ENCODE measurements at regions not wholly inside any gene's neighbourhood (a gene's known extent, or its start where the extent isn't known, plus 50 kb on each side); places are given as distances from the start of the nearest gene placed in this dataset.

DNA sequence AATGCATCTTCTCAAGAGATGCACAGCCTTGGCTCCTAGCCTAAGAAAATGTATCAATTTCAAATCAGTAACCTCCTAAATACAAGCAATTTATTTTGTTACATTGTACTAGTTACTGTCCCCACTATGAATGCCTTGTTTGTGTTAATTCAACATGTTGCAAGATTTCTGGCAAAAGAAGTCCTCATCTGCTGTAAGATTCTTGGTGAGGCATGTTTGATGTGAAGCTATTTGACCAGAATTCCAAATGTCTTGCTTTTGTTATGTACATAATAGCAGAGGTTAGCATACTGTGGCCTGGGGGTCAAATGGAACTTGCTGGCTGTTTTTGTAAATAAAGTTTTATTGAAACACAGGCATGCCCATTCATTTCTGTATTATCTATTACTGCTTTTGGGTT lies 1023.1 kb upstream of the WWC1 start:
- no peak overlapping the region for H3K4me3 Mint-ChIP-seq
- ChIA-PET CTCF (no interaction called here), POLR2A (no interaction called here)
- DNase-seq (ENCODE audit: low spot score) (no peak), ATAC-seq (no peak)
- TF ChIP-seq, protein P1, sequence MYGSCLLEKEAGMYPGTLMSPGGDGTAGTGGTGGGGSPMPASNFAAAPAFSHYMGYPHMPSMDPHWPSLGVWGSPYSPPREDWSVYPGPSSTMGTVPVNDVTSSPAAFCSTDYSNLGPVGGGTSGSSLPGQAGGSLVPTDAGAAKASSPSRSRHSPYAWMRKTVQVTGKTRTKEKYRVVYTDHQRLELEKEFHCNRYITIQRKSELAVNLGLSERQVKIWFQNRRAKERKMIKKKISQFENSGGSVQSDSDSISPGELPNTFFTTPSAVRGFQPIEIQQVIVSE (CRISPR knock-in tag; IDR thresholded peaks at IDR 0.05; ENCODE audit: borderline replicate concordance), result no peak
- TF ChIP-seq FOXK1 (CRISPR knock-in tag; IDR thresholded peaks at IDR 0.05), result no peak
- TF ChIP-seq GABPB1 (CRISPR knock-in tag; IDR thresholded peaks at IDR 0.05), result no peak
- TF ChIP-seq, protein P2, sequence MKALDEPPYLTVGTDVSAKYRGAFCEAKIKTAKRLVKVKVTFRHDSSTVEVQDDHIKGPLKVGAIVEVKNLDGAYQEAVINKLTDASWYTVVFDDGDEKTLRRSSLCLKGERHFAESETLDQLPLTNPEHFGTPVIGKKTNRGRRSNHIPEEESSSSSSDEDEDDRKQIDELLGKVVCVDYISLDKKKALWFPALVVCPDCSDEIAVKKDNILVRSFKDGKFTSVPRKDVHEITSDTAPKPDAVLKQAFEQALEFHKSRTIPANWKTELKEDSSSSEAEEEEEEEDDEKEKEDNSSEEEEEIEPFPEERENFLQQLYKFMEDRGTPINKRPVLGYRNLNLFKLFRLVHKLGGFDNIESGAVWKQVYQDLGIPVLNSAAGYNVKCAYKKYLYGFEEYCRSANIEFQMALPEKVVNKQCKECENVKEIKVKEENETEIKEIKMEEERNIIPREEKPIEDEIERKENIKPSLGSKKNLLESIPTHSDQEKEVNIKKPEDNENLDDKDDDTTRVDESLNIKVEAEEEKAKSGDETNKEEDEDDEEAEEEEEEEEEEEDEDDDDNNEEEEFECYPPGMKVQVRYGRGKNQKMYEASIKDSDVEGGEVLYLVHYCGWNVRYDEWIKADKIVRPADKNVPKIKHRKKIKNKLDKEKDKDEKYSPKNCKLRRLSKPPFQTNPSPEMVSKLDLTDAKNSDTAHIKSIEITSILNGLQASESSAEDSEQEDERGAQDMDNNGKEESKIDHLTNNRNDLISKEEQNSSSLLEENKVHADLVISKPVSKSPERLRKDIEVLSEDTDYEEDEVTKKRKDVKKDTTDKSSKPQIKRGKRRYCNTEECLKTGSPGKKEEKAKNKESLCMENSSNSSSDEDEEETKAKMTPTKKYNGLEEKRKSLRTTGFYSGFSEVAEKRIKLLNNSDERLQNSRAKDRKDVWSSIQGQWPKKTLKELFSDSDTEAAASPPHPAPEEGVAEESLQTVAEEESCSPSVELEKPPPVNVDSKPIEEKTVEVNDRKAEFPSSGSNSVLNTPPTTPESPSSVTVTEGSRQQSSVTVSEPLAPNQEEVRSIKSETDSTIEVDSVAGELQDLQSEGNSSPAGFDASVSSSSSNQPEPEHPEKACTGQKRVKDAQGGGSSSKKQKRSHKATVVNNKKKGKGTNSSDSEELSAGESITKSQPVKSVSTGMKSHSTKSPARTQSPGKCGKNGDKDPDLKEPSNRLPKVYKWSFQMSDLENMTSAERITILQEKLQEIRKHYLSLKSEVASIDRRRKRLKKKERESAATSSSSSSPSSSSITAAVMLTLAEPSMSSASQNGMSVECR (CRISPR knock-in tag; IDR thresholded peaks at IDR 0.05; ENCODE audit: borderline replicate concordance), result no peak
- no peaks in the 10 kb centered on the region for H3K36me3 Mint-ChIP-seq
- H3K27me3 Mint-ChIP-seq (ENCODE audit: low read depth), result no peaks in the 10 kb centered on the region
- no peak overlapping the region for H3K27ac Mint-ChIP-seq
- H3K4me1 Mint-ChIP-seq, result peaks cover 22% of the 10 kb centered on the region
- H3K9me3 Mint-ChIP-seq, result 0 out of 2 replicates have a peak, but pooled peaks cover 3% of the 10 kb centered on the region

DNA sequence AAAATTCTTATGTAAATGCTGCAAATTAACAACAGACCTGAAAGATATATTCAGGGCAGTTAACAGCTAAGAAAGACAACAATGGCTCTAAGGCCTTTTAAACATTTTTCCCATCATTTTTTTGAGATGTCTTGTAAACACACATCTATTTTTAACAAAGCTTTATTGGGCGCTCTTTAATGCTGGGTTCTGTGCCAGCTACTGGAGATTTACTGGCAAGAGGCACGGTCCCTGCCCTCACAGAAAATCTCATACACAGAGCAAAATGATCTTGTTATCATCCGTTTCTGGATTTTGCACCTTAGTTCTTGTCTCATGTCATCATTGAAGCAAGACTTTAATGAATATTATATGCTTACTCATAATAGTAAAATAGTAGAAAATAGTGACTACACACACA lies 1022.3 kb upstream of the WWC1 start:
- Mint-ChIP-seq H3K4me1 (peaks cover 22% of the 10 kb centered on the region), H3K27ac (no peak overlapping the region), H3K9me3 (0 out of 2 replicates have a peak, but pooled peaks cover 3% of the 10 kb centered on the region), H3K27me3 (ENCODE audit: low read depth) (no peaks in the 10 kb centered on the region), H3K4me3 (no peak overlapping the region), H3K36me3 (no peaks in the 10 kb centered on the region)
- ATAC-seq (no peak), DNase-seq (ENCODE audit: low spot score) (no peak)
- POLR2A ChIA-PET, result no interaction called here
- TF ChIP-seq, protein P3, sequence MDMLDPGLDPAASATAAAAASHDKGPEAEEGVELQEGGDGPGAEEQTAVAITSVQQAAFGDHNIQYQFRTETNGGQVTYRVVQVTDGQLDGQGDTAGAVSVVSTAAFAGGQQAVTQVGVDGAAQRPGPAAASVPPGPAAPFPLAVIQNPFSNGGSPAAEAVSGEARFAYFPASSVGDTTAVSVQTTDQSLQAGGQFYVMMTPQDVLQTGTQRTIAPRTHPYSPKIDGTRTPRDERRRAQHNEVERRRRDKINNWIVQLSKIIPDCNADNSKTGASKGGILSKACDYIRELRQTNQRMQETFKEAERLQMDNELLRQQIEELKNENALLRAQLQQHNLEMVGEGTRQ (CRISPR knock-in tag; IDR thresholded peaks at IDR 0.05), result no peak
- TF ChIP-seq, protein P4, sequence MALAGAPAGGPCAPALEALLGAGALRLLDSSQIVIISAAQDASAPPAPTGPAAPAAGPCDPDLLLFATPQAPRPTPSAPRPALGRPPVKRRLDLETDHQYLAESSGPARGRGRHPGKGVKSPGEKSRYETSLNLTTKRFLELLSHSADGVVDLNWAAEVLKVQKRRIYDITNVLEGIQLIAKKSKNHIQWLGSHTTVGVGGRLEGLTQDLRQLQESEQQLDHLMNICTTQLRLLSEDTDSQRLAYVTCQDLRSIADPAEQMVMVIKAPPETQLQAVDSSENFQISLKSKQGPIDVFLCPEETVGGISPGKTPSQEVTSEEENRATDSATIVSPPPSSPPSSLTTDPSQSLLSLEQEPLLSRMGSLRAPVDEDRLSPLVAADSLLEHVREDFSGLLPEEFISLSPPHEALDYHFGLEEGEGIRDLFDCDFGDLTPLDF (CRISPR knock-in tag; IDR thresholded peaks at IDR 0.05), result no peak
- TF ChIP-seq, protein P5, sequence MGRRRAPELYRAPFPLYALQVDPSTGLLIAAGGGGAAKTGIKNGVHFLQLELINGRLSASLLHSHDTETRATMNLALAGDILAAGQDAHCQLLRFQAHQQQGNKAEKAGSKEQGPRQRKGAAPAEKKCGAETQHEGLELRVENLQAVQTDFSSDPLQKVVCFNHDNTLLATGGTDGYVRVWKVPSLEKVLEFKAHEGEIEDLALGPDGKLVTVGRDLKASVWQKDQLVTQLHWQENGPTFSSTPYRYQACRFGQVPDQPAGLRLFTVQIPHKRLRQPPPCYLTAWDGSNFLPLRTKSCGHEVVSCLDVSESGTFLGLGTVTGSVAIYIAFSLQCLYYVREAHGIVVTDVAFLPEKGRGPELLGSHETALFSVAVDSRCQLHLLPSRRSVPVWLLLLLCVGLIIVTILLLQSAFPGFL (CRISPR knock-in tag; IDR thresholded peaks at IDR 0.05; ENCODE audit: borderline replicate concordance), result no peak
- no peak for TF ChIP-seq NFYB (CRISPR knock-in tag; conservative IDR thresholded peaks at IDR 0.05; ENCODE audit: low read depth)
- no peak for TF ChIP-seq ZNF396 (CRISPR knock-in tag; IDR thresholded peaks at IDR 0.05; ENCODE audit: borderline replicate concordance)
- no peak for TF ChIP-seq NFATC4 (CRISPR knock-in tag; IDR thresholded peaks at IDR 0.05)
- TF ChIP-seq RORB (CRISPR knock-in tag; IDR thresholded peaks at IDR 0.05), result no peak
- TF ChIP-seq ZNF263 (CRISPR knock-in tag; IDR thresholded peaks at IDR 0.05; ENCODE audit: low read depth), result no peak
- TF ChIP-seq SOX15 (CRISPR knock-in tag; IDR thresholded peaks at IDR 0.05), result no peak
- TF ChIP-seq ZNF232 (CRISPR knock-in tag; IDR thresholded peaks at IDR 0.05), result no peak
- TF ChIP-seq FOXK1 (CRISPR knock-in tag; IDR thresholded peaks at IDR 0.05), result no peak
- TF ChIP-seq, protein P6, sequence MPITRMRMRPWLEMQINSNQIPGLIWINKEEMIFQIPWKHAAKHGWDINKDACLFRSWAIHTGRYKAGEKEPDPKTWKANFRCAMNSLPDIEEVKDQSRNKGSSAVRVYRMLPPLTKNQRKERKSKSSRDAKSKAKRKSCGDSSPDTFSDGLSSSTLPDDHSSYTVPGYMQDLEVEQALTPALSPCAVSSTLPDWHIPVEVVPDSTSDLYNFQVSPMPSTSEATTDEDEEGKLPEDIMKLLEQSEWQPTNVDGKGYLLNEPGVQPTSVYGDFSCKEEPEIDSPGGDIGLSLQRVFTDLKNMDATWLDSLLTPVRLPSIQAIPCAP (CRISPR knock-in tag; IDR thresholded peaks at IDR 0.05), result no peak
- no peak for TF ChIP-seq RELA (CRISPR knock-in tag; IDR thresholded peaks at IDR 0.05; ENCODE audit: borderline replicate concordance)
- no peak for TF ChIP-seq HMGA2 (CRISPR knock-in tag; IDR thresholded peaks at IDR 0.05)
- TF ChIP-seq KAT7 (CRISPR knock-in tag; IDR thresholded peaks at IDR 0.05; ENCODE audit: borderline replicate concordance), result no peak
- TF ChIP-seq TEAD4 (CRISPR knock-in tag; IDR thresholded peaks at IDR 0.05), result no peak
- TF ChIP-seq, protein P7, sequence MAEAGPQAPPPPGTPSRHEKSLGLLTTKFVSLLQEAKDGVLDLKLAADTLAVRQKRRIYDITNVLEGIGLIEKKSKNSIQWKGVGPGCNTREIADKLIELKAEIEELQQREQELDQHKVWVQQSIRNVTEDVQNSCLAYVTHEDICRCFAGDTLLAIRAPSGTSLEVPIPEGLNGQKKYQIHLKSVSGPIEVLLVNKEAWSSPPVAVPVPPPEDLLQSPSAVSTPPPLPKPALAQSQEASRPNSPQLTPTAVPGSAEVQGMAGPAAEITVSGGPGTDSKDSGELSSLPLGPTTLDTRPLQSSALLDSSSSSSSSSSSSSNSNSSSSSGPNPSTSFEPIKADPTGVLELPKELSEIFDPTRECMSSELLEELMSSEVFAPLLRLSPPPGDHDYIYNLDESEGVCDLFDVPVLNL (CRISPR knock-in tag; IDR thresholded peaks at IDR 0.05; ENCODE audit: borderline replicate concordance, low read depth), result no peak
- CTCF ChIA-PET, result no interaction called here
